Upper lobe of left lung (tissue), 4 donors: ENCODE measurements at regions not wholly inside any gene's neighbourhood (a gene's known extent, or its start where the extent isn't known, plus 50 kb on each side); places are given as distances from the start of the nearest gene placed in this dataset.

Source experiments
- POLR2A ChIP-seq, 4 donors: fragments of 450-650 bp; IDR thresholded peaks; one replicate each; pipeline ENCODE4 v1.5.1; 2016 to 2017; ENCODE audit warnings: antibody characterized with exemption in 4 of 4, mild to moderate bottlenecking in 2 of 4
- POLR2AphosphoS5 ChIP-seq, 2 donors: sonication (generic); formaldehyde crosslinking; IDR thresholded peaks; one replicate each; pipeline ENCODE4 v1.5.1; 2017; ENCODE audit warnings: antibody characterized with exemption in 2 of 2
- TF ChIP-seq, protein P1 (sequence below), 6 experiments: fragments of 450-650 bp in 4 of 6; fragments of 200-600 bp in 2 of 6; sonication (generic) in 2 of 6; IDR thresholded peaks; one replicate each; pipeline ENCODE4 v1.5.1; 2016 to 2019; ENCODE audit warnings: antibody characterized with exemption in 6 of 6

DNA sequence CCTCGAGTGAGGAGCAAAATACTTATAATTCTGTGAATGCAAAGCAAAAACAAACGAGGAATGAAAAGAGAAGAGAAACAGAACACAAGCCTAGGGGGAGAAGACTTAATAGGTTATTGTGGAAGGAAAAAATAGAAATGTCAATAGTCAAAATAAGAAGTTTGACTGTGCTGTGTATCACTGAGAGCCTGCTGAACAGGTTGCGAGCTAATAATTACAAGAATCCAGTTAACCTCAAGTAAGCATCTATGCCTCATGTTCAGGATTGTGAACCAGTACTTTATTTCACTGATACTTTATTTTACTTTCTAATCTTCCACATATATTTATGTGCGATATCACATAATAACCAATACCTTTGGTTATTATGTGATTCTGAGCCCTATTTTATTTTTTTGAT, 316.7 kb downstream of the OTUD1 start:
- TF ChIP-seq, protein P1, sequence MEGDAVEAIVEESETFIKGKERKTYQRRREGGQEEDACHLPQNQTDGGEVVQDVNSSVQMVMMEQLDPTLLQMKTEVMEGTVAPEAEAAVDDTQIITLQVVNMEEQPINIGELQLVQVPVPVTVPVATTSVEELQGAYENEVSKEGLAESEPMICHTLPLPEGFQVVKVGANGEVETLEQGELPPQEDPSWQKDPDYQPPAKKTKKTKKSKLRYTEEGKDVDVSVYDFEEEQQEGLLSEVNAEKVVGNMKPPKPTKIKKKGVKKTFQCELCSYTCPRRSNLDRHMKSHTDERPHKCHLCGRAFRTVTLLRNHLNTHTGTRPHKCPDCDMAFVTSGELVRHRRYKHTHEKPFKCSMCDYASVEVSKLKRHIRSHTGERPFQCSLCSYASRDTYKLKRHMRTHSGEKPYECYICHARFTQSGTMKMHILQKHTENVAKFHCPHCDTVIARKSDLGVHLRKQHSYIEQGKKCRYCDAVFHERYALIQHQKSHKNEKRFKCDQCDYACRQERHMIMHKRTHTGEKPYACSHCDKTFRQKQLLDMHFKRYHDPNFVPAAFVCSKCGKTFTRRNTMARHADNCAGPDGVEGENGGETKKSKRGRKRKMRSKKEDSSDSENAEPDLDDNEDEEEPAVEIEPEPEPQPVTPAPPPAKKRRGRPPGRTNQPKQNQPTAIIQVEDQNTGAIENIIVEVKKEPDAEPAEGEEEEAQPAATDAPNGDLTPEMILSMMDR (IDR thresholded peaks at IDR 0.05) = no peak
- TF ChIP-seq POLR2AphosphoS5 (IDR thresholded peaks at IDR 0.05) = no peak
- no peak for TF ChIP-seq POLR2A (IDR thresholded peaks at IDR 0.05)
